ENCODE measurements at regions not wholly inside any gene's neighbourhood (a gene's known extent, or its start where the extent isn't known, plus 50 kb on each side); places are given as distances from the start of the nearest gene placed in this dataset.

DNA sequence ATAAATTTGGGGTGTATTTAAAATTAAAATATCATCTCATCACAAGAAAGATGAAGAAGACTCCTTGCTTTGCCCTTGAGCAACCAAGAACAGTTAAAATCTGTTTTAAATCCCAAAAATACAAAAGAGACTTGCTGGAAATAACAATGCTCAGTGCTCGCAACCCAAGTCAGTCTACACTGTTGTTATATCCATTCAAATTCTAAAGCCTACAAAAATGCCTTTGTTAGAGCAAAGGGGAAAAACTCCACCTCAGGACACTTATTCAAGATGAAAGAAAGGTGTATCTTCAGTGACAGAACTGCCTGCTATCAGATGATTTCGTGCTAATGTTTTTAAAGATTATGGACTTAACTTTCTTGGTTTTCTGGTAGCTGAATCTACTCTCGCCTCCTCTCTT is 111.9 kb upstream of the TANK start:
- no peaks in the 10 kb centered on the region for H3K9me3 ChIP-seq
- no peak overlapping the region for H3K27ac ChIP-seq
- intact Hi-C loops (cut with DNase I; ENCODE audit: low total_unique reads) = no loop called here
- no peaks in the 10 kb centered on the region for H3K27me3 ChIP-seq (replicated peaks in 1 of 7)
- DNase-seq = no peak
- 60 to 82% (median 64%) methylated on average over 3 of the region's 3 CpGs for WGBS, 5 donors
- H3K36me3 ChIP-seq = no peaks in the 10 kb centered on the region
- TF ChIP-seq POLR2A (IDR thresholded peaks at IDR 0.05) (no peak), POLR2AphosphoS5 (IDR thresholded peaks at IDR 0.05) (no peak)
- TF ChIP-seq, protein P1, sequence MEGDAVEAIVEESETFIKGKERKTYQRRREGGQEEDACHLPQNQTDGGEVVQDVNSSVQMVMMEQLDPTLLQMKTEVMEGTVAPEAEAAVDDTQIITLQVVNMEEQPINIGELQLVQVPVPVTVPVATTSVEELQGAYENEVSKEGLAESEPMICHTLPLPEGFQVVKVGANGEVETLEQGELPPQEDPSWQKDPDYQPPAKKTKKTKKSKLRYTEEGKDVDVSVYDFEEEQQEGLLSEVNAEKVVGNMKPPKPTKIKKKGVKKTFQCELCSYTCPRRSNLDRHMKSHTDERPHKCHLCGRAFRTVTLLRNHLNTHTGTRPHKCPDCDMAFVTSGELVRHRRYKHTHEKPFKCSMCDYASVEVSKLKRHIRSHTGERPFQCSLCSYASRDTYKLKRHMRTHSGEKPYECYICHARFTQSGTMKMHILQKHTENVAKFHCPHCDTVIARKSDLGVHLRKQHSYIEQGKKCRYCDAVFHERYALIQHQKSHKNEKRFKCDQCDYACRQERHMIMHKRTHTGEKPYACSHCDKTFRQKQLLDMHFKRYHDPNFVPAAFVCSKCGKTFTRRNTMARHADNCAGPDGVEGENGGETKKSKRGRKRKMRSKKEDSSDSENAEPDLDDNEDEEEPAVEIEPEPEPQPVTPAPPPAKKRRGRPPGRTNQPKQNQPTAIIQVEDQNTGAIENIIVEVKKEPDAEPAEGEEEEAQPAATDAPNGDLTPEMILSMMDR (IDR thresholded peaks at IDR 0.05 in 8 of 11, conservative IDR thresholded peaks at IDR 0.05 in 3 of 11) = no peak
- H3K4me3 ChIP-seq = no peak overlapping the region
- H3K4me1 ChIP-seq = peaks cover 0 to 3% (median 0%) of the 10 kb centered on the region in 6 donors

DNA sequence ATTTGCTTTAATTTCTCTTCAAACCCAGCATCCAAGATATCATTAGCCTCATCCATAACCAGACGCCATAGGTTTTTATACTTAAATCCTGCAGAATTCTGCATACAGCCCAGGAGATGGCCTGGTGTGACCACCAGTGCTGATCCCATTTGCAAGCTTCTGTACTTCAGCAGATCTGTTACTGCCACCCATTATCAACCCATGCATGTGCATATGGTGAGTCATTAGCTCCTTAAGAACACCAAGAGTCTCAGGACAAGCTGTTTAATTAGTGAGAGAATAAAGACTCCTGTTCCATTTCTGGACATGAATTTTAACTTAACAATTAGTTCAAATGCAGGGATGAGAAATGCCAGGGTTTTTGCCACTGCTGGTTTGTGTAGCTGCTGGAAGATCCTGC is 110.7 kb upstream of the TANK start:
- no peak for TF ChIP-seq POLR2A (IDR thresholded peaks at IDR 0.05)
- TF ChIP-seq POLR2AphosphoS5 (IDR thresholded peaks at IDR 0.05) = no peak
- TF ChIP-seq, protein P1 (IDR thresholded peaks at IDR 0.05 in 8 of 11, conservative IDR thresholded peaks at IDR 0.05 in 3 of 11) = no peak
- no peak for DNase-seq
- Histone ChIP-seq H3K4me3 (no peak overlapping the region), H3K36me3 (no peaks in the 10 kb centered on the region), H3K4me1 (no peaks in the 10 kb centered on the region), H3K27me3 (replicated peaks in 1 of 7) (no peaks in the 10 kb centered on the region), H3K9me3 (no peaks in the 10 kb centered on the region), H3K27ac (no peak overlapping the region)
- 89 to 100% (median 92%) methylated on average over 1 of the region's 1 CpG for WGBS, 5 donors
- intact Hi-C loops (cut with DNase I; ENCODE audit: low total_unique reads) = no loop called here

DNA sequence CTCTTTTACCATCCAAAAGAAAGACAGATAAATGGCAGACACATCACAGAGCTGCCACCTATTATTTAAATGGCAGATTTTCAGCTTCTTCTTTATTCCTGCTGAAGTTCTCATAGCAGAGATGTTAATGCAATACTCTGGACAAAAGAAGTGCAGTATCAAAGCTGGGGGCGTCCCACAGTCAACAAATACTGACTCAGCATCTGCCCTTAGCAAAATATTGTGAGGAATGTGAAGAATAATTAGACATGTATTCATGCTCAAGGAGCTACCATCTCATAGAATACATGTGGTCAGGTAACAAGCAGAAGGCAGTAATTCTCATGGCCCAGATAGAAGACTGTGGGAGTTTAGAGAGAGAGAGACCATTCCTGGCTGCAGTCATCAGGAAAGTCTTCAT is 108.0 kb upstream of the TANK start:
- DNase-seq = no peak
- no peak overlapping the region for H3K4me3 ChIP-seq
- no peak overlapping the region for H3K27ac ChIP-seq
- 61 to 90% (median 82%) methylated on average over 1 of the region's 1 CpG for WGBS, 5 donors
- no peaks in the 10 kb centered on the region for H3K27me3 ChIP-seq (replicated peaks in 1 of 7)
- intact Hi-C loops (cut with DNase I; ENCODE audit: low total_unique reads) = no loop called here
- H3K9me3 ChIP-seq = peaks cover 0 to 12% (median 5%) of the 10 kb centered on the region in 8 donors
- no peaks in the 10 kb centered on the region for H3K36me3 ChIP-seq
- no peaks in the 10 kb centered on the region for H3K4me1 ChIP-seq
- TF ChIP-seq POLR2A (IDR thresholded peaks at IDR 0.05) (no peak), POLR2AphosphoS5 (IDR thresholded peaks at IDR 0.05) (no peak)
- TF ChIP-seq, protein P1 (IDR thresholded peaks at IDR 0.05 in 8 of 11, conservative IDR thresholded peaks at IDR 0.05 in 3 of 11) = no peak

DNA sequence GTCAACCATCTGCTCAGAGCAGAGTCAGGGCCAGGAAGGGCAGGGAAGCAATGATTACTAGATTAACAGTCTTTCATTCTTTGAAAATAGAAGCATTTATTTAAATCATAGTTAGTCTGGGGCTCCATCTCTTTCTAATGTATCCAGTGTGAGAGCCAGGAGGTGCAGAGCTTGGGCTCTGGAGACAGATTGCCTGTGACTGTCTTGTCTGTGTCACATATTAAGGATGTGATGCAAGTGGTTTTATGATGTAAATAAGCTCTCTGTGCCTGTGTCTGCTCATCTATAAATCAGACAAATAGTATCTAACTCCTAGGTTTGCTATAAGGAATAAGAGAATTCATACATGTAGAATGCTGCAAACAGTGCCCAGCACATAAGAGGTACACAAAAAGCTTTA is 104.9 kb upstream of the TANK start:
- intact Hi-C loops (cut with DNase I; ENCODE audit: low total_unique reads) = no loop called here
- Histone ChIP-seq H3K9me3 (peaks cover 0 to 12% (median 5%) of the 10 kb centered on the region in 8 donors), H3K4me1 (no peaks in the 10 kb centered on the region), H3K27me3 (replicated peaks in 1 of 7) (no peaks in the 10 kb centered on the region), H3K4me3 (no peak overlapping the region), H3K36me3 (no peaks in the 10 kb centered on the region), H3K27ac (no peak overlapping the region)
- TF ChIP-seq POLR2AphosphoS5 (IDR thresholded peaks at IDR 0.05) = no peak
- TF ChIP-seq, protein P1 (IDR thresholded peaks at IDR 0.05 in 8 of 11, conservative IDR thresholded peaks at IDR 0.05 in 3 of 11) = no peak
- TF ChIP-seq POLR2A (IDR thresholded peaks at IDR 0.05) = no peak
- no peak for DNase-seq
